ENCODE measurements at regions not wholly inside any gene's neighbourhood (a gene's known extent, or its start where the extent isn't known, plus 50 kb on each side); places are given as distances from the start of the nearest gene placed in this dataset.

DNA sequence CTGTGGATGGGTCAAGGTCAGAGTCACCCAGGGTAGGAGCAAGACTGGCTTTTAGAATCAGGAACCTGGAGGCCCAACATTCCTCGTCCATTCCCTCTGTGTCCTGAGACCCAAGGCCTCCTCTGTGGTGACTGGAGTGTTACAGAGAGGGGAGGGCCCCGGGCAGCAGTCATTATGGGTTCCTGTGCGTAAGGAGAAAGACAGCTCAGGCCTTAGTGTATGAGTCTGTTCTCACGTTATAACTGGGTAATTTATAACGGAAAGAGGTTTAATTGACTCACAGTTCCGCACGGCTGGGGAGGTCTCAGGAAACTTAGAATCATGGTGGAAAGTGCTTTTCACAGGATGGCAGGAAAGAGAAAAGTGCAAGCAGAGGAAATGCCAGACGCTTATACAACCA, 422.3 kb downstream of the TCERG1L start:
- H3K9me3 ChIP-seq, result no peaks in the 10 kb centered on the region
- peak overlapping the region in 2 of 8 donors; percentile 14 to 24 for H3K27ac ChIP-seq
- intact Hi-C loops (cut with DNase I; ENCODE audit: low total_unique reads), result no loop called here
- no peak for TF ChIP-seq POLR2AphosphoS5 (IDR thresholded peaks at IDR 0.05)
- no peak for TF ChIP-seq CTCF (IDR thresholded peaks at IDR 0.05 in 8 of 11, conservative IDR thresholded peaks at IDR 0.05 in 3 of 11)
- TF ChIP-seq POLR2A (IDR thresholded peaks at IDR 0.05), result no peak
- WGBS, 5 donors, result 48 to 66% (median 54%) methylated on average over 8 of the region's 8 CpGs
- H3K4me1 ChIP-seq, result peaks cover 0 to 14% (median 0%) of the 10 kb centered on the region in 6 donors
- peaks cover 0 to 15% (median 0%) of the 10 kb centered on the region in 7 donors for H3K27me3 ChIP-seq (replicated peaks in 1 of 7)
- H3K36me3 ChIP-seq, result no peaks in the 10 kb centered on the region
- DNase-seq, result no peak
- H3K4me3 ChIP-seq, result no peak overlapping the region

- Histone ChIP-seq H3K9me3 (no peaks in the 10 kb centered on the region), H3K36me3 (no peaks in the 10 kb centered on the region), H3K4me1 (peaks cover 0 to 12% (median 0%) of the 10 kb centered on the region in 6 donors), H3K27me3 (replicated peaks in 1 of 7) (peaks cover 0 to 15% (median 0%) of the 10 kb centered on the region in 7 donors), H3K4me3 (no peak overlapping the region), H3K27ac (peak overlapping the region in 1 of 8 donors; percentile 14)
- WGBS, 5 donors, result 50 to 84% (median 58%) methylated on average over 6 of the region's 6 CpGs
- TF ChIP-seq POLR2AphosphoS5 (IDR thresholded peaks at IDR 0.05), result no peak
- TF ChIP-seq POLR2A (IDR thresholded peaks at IDR 0.05), result no peak
- no peak for TF ChIP-seq CTCF (IDR thresholded peaks at IDR 0.05 in 8 of 11, conservative IDR thresholded peaks at IDR 0.05 in 3 of 11)
- intact Hi-C loops (cut with DNase I; ENCODE audit: low total_unique reads), result no loop called here
- DNase-seq, result no peak
Measured at GRCh38 chr10:130889780-130890179, 421.7 kb downstream of the TCERG1L start.

DNA sequence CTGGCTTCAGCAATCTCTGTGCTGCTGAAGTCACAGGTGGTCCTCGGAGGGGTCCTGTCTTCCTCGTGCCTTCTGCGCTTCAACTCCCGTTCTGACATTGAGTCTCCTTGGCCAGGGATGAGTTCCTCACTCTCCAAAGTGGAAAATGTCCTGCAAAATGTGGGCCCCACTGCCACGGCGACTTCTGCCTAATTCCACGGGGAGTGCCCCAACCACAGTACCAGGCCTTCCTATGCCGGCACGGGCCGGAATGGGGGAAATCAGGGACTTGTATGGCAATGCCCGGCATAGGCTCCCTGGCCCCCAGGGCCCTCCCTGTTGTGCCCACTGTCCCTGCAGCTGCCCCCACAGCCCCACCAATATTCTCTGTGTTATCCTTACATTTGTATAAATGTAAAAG, 420.5 kb downstream of the TCERG1L start:
- no peak for TF ChIP-seq POLR2A (IDR thresholded peaks at IDR 0.05)
- no peak for TF ChIP-seq POLR2AphosphoS5 (IDR thresholded peaks at IDR 0.05)
- TF ChIP-seq CTCF (IDR thresholded peaks at IDR 0.05 in 8 of 11, conservative IDR thresholded peaks at IDR 0.05 in 3 of 11), result no peak
- intact Hi-C loops (cut with DNase I; ENCODE audit: low total_unique reads), result no loop called here
- Histone ChIP-seq H3K4me1 (peaks cover 0 to 5% (median 0%) of the 10 kb centered on the region in 6 donors), H3K27me3 (replicated peaks in 1 of 7) (peaks cover 0 to 4% (median 0%) of the 10 kb centered on the region in 7 donors), H3K9me3 (no peaks in the 10 kb centered on the region), H3K4me3 (no peak overlapping the region), H3K36me3 (no peaks in the 10 kb centered on the region), H3K27ac (no peak overlapping the region)
- 82 to 88% (median 85%) methylated on average over 11 of the region's 11 CpGs for WGBS, 5 donors
- DNase-seq, result no peak

- TF ChIP-seq CTCF (IDR thresholded peaks at IDR 0.05 in 8 of 11, conservative IDR thresholded peaks at IDR 0.05 in 3 of 11) (no peak), POLR2A (IDR thresholded peaks at IDR 0.05) (no peak), POLR2AphosphoS5 (IDR thresholded peaks at IDR 0.05) (no peak)
- H3K36me3 ChIP-seq, result no peaks in the 10 kb centered on the region
- no peak for DNase-seq
- no peaks in the 10 kb centered on the region for H3K9me3 ChIP-seq
- H3K4me3 ChIP-seq, result no peak overlapping the region
- no peak overlapping the region for H3K27ac ChIP-seq
- H3K4me1 ChIP-seq, result no peaks in the 10 kb centered on the region
- intact Hi-C loops (cut with DNase I; ENCODE audit: low total_unique reads), result no loop called here
- H3K27me3 ChIP-seq (replicated peaks in 1 of 7), result peaks cover 0 to 3% (median 0%) of the 10 kb centered on the region in 7 donors
- 55 to 66% (median 60%) methylated on average over 7 of the region's 7 CpGs for WGBS, 5 donors
Measured at GRCh38 chr10:130894471-130894870, 417.1 kb downstream of the TCERG1L start.
